ENCODE measurements at regions not wholly inside any gene's neighbourhood (a gene's known extent, or its start where the extent isn't known, plus 50 kb on each side); places are given as distances from the start of the nearest gene placed in this dataset.

GRCh38 chr16:6021276-6021943 lies 923.8 kb upstream of the EEF2KMT start:
- TF ChIP-seq CTCF (IDR thresholded peaks at IDR 0.05) (no peak), POLR2AphosphoS5 (IDR thresholded peaks at IDR 0.05) (no peak)

All from breast epithelium (tissue), 3 donors.